Occipital lobe (tissue), 1 donor: ENCODE measurements at regions not wholly inside any gene's neighbourhood (a gene's known extent, or its start where the extent isn't known, plus 50 kb on each side); places are given as distances from the start of the nearest gene placed in this dataset.

Experiments used
- DNase-seq: peaks from one replicate; lab custom pipeline; 2025; lab: John Stamatoyannopoulos, UW

DNA sequence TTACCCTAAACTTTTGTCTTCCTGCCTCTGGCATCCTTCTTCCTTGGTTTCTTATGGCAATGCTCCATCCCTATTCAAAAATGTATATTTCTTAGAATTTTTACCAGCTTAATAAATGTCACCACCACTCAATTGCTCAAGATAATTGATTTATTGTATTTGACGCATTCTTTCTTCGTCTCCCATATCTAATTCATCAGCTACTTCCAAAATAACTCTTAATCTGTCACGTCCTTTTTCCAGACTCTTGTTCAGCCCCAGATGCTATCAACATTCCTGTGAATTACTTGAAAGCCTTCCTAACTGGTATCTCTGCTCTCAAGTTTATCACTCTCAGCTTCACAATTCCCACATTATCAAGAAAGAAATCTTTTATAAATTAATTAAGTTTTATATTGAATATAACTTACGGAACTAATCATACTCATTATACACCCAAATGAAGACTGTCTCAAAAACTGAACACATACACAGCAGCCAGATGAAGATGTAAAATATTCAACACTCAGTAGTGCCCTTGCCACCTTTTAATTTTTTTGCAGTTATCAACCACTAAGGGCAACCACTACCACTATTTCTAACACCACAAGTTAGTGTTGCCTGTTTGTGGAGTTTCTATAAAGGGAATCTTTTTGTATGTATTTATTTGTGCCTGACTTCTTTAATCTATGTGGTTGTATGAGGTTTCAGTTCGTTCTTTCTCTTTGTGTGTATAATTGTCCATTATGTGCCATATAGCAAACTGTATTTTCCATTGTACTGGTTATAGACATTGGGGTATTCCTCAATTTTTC is 2295.4 kb downstream of the PCDH9 start:
- no peak for DNase-seq

DNA sequence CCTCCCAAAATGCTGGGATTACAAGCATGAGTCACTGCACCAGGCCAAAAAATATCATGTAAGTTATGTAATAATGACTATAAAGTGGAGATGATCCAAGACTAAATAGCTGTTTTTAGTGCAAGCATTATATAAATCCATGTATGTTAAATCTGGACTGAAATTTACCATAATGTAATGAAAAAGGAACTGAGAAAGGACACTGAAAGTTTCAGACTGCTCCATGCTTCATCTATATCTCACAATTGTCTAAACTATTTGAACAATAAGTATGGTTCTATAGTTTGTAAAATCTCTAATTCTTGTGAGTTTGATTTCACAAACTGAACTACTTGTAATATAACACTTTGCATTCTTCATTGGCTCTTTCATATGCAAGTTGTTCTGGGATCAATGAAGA is 2299.5 kb downstream of the PCDH9 start:
- no peak for DNase-seq

DNA sequence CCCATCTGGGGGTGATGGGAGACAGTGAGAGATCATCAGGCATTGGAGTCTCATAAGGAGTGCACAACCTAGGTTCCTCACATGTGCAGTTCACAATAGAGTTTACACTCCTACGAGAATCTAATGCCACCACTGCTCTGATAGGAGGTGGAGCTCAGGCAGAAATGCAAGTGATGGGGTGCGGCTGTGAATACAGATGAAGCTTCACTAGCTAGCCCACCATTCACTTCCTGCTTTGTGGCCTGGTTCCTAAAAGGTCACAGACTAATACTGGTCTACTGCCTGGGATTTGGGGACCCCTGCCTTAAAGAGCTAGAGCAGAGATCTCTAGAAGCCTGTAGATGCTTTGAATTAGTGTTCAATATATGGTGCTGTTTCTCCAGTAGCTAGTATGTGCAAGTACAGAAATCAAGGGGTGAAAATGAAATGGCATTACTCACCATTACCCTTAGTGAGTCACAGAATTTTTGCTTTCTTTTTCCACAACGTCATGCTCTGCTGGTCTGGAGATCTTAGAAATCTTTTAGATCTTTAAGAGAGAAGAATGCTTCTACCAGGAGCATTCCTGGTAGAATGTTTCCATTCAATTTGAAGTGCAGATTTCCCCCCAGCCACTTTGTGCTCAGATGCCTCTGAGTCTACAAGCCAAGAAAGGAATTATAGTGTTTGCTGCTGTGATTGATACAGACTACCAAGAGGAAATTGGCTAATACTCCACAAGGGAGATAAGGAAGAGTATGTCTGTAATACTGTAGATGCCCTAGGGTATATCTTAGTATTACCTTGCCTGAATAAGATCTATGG is 2301.2 kb downstream of the PCDH9 start:
- no peak for DNase-seq

DNA sequence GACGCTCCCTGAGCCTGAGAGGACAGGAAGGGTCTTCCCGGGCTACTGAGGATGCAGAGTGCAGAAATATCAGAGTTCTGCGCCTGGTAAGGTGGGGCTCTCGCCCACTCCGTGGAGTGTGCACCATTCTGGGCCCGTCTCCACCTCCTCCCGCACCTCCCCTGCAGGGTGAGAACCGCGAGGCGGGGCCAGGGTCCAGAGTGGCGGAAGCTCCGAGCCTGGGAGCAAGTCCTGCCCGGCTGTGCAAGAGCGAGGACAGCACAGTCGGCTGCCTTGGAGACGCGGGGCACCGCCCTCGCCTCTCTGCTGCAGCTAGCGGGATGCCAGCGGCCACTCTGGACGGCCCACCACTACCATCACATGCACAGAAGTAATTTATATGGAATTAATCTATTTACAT is 2304.4 kb downstream of the PCDH9 start:
- DNase-seq, result no peak

DNA sequence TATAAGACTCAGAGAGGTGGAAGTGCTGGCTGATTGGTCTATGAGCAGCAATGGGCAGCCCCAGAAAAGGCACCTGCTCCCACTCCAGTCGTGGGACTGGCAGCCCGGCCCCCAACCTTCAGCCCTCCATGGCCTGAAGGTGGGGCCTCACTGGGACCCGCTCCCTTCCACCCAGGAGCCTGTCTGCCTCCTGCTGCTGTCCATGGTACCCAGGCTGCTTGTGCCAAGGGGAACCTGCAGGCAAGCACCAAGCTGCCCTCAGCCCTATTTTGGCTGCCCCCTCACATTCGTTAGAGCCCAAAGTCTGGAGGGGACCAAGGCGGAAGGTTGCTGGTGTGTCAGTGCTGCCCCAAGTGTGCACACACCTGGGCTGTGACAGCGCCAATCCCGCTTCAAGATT is 2304.9 kb downstream of the PCDH9 start:
- no peak for DNase-seq

DNA sequence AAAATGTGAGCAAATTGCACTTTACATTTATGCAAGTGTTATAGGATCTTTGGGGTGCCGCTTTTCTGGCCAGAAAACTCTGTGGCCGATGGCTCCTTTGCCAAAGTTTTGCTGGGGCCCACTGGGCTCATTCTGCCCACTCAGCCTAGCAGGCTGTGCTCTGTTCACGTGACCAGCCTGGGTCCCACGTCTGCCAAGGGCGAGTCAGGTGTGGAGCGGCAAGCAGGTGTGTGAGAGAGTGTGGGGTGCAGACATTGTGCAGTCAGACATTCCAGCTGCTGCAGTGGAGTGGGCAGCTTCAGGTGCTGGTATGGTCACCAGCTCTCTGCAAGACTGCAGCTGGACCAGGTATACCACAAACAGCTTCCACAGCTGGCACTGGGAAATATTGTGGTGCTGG is 2305.7 kb downstream of the PCDH9 start:
- DNase-seq, result no peak

DNA sequence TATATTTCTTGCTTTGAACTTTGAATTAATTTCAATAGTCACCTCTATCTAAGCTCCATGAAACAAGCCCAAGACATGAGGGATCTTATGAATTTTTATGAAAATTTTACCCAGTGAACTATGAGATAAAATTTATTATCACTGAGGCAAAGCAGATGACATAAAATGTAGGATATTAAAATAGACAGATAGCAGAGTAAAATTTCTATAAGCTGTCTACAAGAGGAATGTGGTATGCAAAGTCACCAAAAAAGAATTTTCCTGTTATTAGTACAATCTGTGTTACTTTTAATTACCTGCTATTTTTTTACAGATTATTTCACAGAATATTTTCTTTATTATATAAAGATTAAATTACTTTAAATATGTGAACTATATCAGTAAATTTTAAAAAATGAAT is 2312.6 kb downstream of the PCDH9 start:
- no peak for DNase-seq

DNA sequence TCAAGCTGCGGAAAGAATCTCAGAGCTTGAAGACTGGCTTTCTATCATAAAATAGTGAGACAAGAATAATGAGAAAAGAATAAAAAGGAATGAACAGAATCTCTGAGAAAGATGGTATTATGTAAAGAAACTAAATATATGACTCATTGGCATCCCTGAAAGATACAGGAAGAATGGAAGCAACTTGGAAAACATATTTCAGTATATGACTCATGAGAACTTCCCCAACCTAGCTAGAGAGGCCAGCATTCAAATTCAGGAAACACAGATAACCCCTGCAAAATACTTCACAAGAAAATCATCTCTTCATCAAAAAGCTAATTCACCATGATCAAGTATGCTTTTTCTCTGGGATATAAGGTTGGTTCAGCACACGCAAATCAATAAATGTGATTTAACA is 2318.0 kb downstream of the PCDH9 start:
- no peak for DNase-seq

DNA sequence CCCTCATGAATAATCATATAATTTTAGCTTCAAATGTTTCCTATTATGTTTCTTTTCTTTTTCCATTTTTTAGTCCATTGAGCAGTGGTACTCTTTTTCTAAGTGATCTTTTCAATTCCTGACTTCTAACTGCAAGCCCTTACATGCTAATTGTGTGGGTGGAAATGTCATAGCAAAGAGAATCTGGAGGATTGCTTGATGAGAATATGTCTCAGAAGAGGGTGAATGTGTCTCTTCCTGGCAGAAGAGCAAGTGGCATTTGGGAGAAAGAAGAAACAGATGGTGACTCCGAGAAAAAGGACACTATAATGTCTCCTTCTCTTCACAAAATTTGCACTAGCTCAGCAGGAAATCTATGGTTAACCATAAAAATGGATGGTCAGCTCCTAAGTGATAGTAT is 2320.0 kb downstream of the PCDH9 start:
- DNase-seq, result no peak

DNA sequence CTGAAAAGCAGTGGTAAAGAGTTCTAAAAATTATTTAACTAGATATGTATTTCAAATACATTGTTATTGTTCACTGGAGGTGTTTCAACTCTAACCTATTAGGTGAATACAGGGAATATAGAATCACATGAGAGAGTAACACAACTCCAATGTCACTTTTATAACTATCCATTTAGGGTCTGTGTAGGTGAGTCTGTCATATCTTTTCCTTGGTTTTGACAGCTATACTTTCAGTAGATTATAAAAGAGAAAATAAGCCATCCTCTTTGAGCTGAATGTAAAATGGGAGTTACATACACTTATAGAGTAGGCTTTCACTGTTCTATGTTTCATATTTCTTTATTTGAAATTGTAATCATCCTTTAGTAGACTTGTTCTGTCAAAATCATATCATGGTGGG is 2321.0 kb downstream of the PCDH9 start:
- DNase-seq, result no peak

DNA sequence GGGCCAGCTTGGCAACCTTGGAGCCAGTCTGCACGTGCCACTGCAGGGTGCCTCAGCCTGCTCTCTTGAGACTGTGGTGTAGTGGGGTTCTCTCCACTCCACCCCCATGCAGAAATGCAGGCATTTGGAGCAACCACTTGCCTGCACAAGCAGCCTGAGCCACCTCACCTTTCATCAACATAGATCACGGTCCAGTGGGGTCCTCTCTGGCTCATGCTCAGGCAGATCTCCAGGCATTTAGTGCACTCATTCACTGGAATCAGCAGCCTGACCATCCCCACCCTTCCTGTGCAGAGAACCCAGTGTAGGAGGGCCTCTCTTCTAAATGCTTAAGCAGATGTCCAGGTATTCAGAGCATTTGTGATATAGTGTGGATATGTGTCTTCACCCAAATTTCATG is 2330.1 kb downstream of the PCDH9 start:
- no peak for DNase-seq

DNA sequence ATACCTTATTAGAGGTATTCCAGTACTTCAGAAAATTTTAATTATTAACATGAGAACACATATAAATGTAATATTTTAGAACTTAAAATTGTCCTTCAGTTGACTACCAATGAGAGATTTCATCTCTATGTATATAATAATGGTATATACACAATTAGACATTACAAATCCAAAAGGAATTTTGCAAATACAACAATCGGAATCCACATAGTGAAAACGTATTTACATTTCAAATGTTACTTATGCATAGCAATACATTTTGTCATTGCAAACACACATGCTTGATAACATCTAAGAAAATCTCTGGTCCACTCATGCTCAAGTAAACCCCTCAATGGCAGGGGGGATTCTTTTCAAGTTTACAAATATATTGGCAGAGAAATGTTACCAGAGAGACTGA is 2345.2 kb downstream of the PCDH9 start:
- no peak for DNase-seq

DNA sequence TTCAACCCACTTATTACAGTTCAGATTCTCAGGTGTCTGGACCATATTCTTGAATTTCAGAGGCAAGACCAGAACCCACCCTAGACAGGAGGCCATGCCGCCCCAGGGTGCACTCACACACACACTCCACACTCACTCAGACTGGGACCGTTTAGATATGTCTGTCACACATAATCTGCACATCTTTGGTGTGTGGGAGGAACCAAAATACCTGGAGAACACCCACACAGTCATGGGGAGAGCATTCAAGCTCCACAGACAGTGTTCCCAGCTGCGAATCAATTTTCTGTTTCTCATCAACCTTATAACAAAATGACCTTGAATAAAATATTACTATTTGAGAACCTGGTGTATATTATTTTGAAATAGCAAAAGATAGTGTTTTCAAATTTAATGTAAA is 2353.0 kb downstream of the PCDH9 start:
- no peak for DNase-seq

DNA sequence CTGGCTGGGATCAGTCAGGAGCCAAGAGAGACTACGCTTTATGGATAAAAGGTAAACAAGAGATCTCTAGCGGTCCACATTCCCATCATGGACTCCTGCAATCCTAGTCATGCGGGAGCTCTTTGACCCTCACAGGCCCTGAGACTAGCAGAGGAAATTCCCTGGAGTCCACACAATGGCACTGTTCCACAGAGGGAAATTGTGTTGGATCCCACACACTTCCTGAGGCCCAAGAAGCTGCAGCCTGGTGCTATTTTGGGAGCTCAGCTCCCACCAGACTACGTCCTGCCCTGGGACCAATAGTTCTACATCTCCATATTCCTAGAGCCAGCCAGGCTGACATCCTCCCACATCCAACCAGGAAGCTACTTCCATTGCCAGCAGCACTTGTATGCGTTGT is 2358.4 kb downstream of the PCDH9 start:
- DNase-seq, result no peak

DNA sequence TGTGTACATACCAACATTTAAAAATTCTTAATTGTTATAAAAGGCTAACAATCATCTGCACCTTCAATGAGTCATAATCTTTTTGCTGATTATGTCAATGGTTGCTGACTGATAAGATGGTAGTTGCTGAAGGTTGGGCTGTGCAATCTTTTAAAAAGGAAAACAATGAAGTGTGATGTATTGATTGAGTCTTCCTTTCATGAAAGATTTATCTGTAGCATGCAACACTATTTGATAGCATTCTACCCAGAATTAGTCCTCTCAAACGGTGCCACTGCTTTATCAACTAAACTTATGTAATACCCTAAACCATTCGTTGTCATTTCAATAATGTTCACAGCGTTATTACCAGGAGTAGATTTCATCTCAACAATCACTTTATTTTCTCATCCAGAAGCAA is 2360.6 kb downstream of the PCDH9 start:
- no peak for DNase-seq

DNA sequence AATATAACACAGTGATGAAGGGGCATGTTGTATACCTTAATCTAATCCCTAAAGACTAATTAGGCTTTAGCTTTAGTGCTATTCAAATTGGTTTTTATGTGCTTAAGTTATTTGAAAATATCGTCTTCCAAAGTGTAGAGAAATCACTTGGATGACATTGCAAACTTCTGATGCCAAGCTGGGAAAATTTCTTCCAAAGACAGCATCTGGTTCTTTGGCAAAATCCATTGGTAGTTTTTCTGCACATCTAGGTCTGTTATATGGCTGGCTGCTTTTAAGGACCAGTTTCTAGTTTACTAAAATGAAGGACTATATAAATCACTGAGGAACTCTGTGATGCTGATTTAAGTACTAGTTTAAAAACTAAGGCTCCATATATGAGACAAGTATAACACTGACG is 2362.3 kb downstream of the PCDH9 start:
- DNase-seq, result no peak

DNA sequence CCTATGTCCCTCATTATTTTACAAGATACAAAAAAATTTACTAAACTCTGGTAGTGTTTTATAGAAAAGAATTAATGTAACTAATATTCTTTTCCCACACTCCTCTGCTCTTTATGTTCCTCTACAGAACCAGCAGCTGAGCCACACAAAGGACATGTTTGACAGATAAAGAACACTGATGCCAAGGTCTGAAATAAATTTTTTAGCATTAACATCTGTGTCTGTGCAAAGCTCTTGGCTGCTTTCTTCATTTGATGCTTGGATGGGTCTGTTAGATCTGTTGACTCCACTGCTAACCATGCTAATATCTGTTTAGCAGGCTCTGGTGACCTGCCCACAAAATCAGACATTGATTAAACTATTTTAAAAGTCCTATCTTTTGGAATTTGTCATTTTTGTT is 2363.8 kb downstream of the PCDH9 start:
- no peak for DNase-seq

DNA sequence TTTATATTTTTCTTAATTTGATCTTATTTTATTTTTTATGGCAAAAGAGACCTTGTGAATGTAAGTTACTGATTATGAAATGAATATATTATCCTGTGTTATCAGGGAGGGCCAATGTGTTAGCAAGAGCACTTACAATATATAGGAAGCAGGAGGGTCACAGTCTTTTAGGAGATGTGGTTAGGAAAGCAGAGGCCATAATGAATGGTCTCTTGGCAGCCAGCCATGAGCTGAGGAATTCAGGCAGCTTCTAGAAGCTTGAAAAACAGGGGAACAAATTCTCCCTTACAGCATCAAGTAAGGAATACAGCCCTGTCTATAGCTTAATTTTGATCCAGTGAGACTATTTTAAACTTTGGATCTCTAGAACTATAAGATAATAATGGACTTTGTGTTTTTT is 2374.6 kb downstream of the PCDH9 start:
- DNase-seq, result no peak

DNA sequence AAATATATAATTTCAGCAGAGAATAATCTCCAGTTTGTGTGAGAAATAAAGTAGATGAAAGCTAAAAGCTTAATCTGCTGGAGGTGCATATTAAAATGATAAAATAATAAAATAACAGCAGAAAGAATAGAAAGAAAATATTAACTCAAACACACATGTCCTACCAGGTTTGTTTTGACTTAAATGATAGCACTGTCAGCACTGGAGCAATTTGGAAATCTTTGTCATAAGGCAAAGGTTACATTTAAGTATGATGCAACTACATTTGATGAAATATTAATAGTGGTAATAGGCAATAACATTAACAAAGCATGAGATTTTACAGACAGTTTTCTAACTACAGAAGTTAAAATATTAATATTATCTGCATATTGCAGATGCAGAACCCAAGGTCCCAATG is 2380.1 kb downstream of the PCDH9 start:
- DNase-seq, result no peak

DNA sequence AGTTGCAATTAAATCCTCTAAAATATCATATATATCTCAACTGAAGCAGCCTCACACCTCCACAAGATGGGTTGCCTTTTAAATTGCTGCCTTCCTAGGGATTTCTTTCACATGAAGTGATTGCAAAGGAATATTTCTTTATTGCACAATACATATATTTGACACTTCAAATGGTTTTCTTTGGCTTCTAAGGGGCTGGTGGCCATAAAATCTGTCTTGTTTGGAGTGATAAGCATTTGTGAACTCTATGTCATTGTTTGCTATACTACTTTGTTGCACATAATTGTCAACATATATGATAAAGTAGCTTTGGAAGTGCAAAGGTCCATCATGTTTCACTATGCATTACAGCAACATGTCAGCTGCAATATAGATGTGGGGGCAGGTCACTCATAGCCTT is 2380.9 kb downstream of the PCDH9 start:
- no peak for DNase-seq

DNA sequence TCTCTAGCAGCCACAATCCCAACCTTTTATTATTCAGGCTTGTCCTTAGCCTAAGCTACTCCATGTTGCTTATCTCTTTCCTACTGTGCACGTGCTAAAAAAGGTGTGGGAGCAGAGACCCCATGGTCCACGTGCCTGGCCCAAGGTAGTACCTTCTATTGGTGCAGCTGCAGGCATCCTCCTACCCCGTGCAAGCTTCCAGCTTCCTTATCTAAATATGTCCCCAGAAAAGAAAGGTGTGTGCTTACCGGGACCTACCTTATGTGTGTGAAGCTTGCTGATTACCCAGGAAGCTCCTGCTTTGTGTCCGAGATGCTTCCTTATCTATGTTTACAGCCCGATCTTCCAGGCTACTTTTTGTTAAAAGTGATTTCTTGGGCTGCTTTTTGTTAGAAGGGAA is 2382.4 kb downstream of the PCDH9 start:
- no peak for DNase-seq

DNA sequence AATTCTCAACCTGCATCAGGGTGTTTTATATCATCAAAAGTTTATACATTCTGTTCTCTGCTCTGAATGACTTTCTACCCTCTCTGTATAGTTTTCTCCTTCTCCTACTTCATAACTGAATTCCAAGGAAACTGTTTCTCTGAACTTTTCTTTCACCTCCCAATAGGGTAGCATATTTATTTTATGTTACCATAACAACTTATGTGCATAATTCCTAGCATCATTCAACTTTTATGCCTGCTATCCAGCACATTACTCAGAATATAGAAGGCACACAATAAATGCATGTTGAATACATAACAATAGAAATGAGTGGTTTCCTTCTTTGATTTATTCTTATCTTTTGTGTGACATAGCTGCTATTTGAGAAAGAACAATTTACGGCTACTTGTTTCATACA is 2385.0 kb downstream of the PCDH9 start:
- no peak for DNase-seq

DNA sequence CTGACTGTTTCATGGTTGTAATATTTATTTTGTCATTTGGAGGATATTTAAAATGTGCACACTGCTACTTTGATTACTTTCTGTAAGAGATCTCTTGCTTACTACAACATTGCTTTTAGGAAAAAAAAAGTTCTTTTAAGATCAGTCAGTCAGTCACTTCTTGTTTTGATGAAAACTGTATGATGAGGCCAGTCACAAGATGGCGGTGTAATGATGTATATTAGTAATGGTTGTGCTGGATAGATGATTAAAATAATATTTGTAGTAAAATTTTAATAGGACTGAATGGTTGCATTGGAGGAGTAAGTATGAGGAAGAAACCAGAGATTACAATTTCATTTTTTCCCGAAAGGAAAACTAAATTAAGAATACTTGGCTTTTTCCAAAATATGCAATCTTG is 2411.1 kb downstream of the PCDH9 start:
- DNase-seq, result no peak
